ENCODE measurements at regions not wholly inside any gene's neighbourhood (a gene's known extent, or its start where the extent isn't known, plus 50 kb on each side); places are given as distances from the start of the nearest gene placed in this dataset.
"Not testable (repeated sequence)": the region's sequence is repeated elsewhere in the genome, so short reads cannot be mapped to it uniquely, and the experiment has no call there.

GRCh38 chr6:164345327-164345726 is 930.8 kb downstream of the QKI start:
- no peak for DNase-seq (ENCODE audit: low read depth)
- no peak overlapping the region for H3K4me3 ChIP-seq (ENCODE audit: low read depth, low read length)
- TF ChIP-seq CTCF (IDR thresholded peaks at IDR 0.05; ENCODE audit: insufficient read depth, low read depth, low read length, missing control alignments): no peak

DNA sequence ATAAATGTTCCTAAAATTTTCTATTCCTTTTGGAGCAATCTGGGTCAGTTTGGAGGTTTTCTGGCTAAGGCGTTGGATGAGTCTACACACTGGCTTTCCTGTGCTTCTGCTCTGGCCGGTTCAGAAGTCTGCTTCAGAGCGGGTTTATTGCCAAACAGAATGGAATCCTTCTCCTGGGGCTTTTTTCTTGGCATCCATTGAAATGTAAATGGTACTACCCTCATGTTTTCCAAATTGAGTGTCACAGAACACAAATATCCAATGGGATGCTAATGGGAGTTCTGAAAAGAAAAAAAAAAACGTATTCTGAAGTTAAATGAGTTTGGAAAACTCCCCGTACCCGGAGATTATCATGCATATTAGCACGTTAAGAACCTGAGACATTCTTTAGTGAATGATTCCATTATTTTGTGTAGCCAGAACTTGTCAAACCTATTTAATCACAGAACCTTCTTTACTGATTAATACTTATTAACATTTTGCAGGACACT is 930.3 kb downstream of the QKI start:
- no peak overlapping the region for H3K4me3 ChIP-seq (ENCODE audit: low read depth, low read length)
- no peak for TF ChIP-seq CTCF (IDR thresholded peaks at IDR 0.05; ENCODE audit: insufficient read depth, low read depth, low read length, missing control alignments)
- no peak for DNase-seq (ENCODE audit: low read depth)

GRCh38 chr6:164339442-164339841 is 924.9 kb downstream of the QKI start:
- not testable (repeated sequence) for H3K4me3 ChIP-seq (ENCODE audit: low read depth, low read length)

DNA sequence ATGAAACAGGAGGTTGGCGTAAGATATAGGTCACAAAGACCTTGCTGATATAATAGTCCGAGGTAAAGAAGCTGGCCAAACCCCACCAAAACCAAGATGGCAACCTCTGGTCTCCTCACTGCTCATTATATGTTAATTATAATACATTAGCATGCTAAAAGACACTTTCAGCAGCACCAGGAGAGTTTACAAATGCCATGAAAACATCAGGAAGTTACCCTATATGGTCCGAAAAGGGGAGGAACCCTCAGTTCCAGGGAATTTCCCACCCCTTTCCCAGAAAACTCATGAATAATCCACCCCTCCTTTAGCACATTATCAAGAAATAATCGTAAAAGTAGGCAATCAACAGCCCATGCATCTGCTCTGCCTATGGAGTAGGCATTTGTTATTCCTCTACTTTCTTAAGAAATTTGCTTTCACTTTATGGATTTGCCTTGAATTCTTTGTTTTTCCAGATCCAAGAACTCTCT is 923.4 kb downstream of the QKI start:
- no peak overlapping the region for H3K4me3 ChIP-seq (ENCODE audit: low read depth, low read length)
- TF ChIP-seq CTCF (IDR thresholded peaks at IDR 0.05; ENCODE audit: insufficient read depth, low read depth, low read length, missing control alignments): no peak
- DNase-seq (ENCODE audit: low read depth): no peak

More at GRCh38 chr6:164339442-164339841, 924.9 kb downstream of the QKI start:
- DNase-seq (ENCODE audit: low read depth): not testable (repeated sequence)

DNA sequence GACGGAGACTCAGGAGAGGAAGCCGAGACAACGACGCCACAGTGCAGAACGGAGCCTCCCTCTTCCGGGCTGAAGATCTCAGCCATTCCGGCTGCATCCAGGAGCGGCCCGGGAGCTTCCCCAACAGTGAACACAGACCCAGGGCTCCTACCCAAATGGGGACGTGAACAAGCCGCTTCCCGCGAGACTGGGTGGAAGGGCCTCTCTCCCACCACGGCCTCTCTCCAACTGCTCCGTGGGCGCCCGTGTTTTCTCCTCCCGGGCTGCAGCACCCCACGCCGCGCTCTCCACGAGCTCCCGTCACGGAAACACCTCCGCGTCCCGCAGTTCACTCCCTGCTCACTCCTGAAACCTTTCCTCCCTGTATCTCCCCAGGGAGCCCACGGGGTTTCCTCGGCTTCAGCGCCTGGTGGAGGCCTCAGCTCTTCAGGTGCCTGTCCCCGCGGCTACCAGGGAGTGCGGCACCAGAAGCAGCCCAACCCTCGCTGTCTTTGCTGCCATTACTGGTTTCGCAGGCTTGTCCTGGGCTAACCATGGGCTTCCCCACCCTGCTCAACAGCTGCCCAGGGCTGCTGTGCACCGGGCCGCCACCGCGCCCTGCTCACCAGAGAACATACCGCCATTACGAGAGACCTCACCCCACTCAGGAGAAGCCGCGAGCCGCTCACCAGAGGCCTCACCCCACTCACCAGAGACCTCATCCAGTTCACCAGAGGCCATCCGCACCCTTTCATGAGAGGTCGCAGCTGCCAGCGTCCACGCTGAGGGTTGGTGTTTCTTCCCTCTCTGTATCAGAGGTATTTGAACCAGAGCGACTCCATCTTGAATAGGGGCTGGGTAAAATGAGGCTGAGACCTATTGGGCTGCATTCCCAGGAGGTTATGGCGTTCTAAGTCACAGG is 922.8 kb downstream of the QKI start:
- H3K4me3 ChIP-seq (ENCODE audit: low read depth, low read length): no peak overlapping the region
- no peak for TF ChIP-seq CTCF (IDR thresholded peaks at IDR 0.05; ENCODE audit: insufficient read depth, low read depth, low read length, missing control alignments)
- DNase-seq (ENCODE audit: low read depth): no peak

GRCh38 chr6:164336455-164336854 is 921.9 kb downstream of the QKI start:
- no peak for DNase-seq (ENCODE audit: low read depth)
- no peak overlapping the region for H3K4me3 ChIP-seq (ENCODE audit: low read depth, low read length)
- no peak for TF ChIP-seq CTCF (IDR thresholded peaks at IDR 0.05; ENCODE audit: insufficient read depth, low read depth, low read length, missing control alignments)

DNA sequence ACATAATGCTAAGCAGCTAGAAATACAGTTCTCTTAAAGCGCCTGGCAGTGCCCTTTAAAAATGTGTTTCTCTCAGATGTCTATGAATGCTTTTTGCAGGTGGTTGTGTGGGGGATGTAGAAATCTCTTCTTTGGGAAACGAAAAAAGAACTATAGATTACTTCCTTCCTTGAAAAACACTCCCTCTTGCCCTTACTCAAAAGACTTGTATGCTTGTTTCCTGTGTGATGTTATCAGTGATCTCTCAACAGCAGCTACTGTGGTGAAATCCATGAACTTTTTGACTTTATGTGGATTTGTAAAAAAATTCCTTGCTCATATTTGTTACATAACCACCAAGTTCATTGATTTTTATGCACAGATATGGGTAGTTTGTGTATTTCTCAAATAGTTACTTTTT is 916.5 kb downstream of the QKI start:
- no peak for TF ChIP-seq CTCF (IDR thresholded peaks at IDR 0.05; ENCODE audit: insufficient read depth, low read depth, low read length, missing control alignments)
- DNase-seq (ENCODE audit: low read depth): no peak
- H3K4me3 ChIP-seq (ENCODE audit: low read depth, low read length): no peak overlapping the region
